ENCODE measurements at regions not wholly inside any gene's neighbourhood (a gene's known extent, or its start where the extent isn't known, plus 50 kb on each side); places are given as distances from the start of the nearest gene placed in this dataset.

- Mint-ChIP-seq H3K4me3 (ENCODE audit: unreplicated experiment) (no peak overlapping the region), H3K27me3 (ENCODE audit: low read depth, unreplicated experiment) (no peaks in the 10 kb centered on the region), H3K4me1 (ENCODE audit: low read depth, unreplicated experiment) (peaks cover 3% of the 10 kb centered on the region), H3K9me3 (ENCODE audit: unreplicated experiment) (no peaks in the 10 kb centered on the region), H3K36me3 (ENCODE audit: low read depth, unreplicated experiment) (no peaks in the 10 kb centered on the region), H3K27ac (ENCODE audit: unreplicated experiment) (no peak overlapping the region)
- H3K4me2 ChIP-seq (ENCODE audit: low read length), result no peak overlapping the region
- H3K79me2 ChIP-seq (ENCODE audit: insufficient read depth, low read length), result no peaks in the 10 kb centered on the region
- H3K27me3 ChIP-seq (ENCODE audit: insufficient read depth, low read length), result no peaks in the 10 kb centered on the region
- H2AFZ ChIP-seq (ENCODE audit: low read depth, low read length), result no peak overlapping the region
- TF ChIP-seq EZH2 (IDR thresholded peaks at IDR 0.05; ENCODE audit: insufficient read depth, low read length) (no peak), CTCF (IDR thresholded peaks at IDR 0.05; ENCODE audit: insufficient read depth, low read depth, low read length) (no peak)
- H3K4me1 ChIP-seq (ENCODE audit: insufficient read depth, low read length), result no peaks in the 10 kb centered on the region
- DNase-seq (ENCODE audit: low read depth) (no peak), FAIRE-seq (no peak)
- H3K36me3 ChIP-seq (ENCODE audit: insufficient read depth, low read length), result no peaks in the 10 kb centered on the region
- no peaks in the 10 kb centered on the region for H3K9me3 ChIP-seq (ENCODE audit: insufficient read depth, low read depth, low read length)
- H3K27ac ChIP-seq (ENCODE audit: low read depth, low read length), result no peak overlapping the region
- H4K20me1 ChIP-seq (ENCODE audit: insufficient read depth, low read length), result no peaks in the 10 kb centered on the region
- H3K9ac ChIP-seq (ENCODE audit: low read length), result no peak overlapping the region
- H3K4me3 ChIP-seq (ENCODE audit: insufficient read depth, low read depth, low read length), result no peak overlapping the region
Measured at GRCh38 chr4:126271292-126271691, 956.5 kb downstream of the FAT4 start.

- no peak overlapping the region for H3K27ac Mint-ChIP-seq (ENCODE audit: unreplicated experiment)
- Histone ChIP-seq H3K4me2 (ENCODE audit: low read length) (no peak overlapping the region), H3K4me3 (ENCODE audit: insufficient read depth, low read depth, low read length) (no peak overlapping the region), H2AFZ (ENCODE audit: low read depth, low read length) (no peak overlapping the region), H3K9me3 (ENCODE audit: insufficient read depth, low read depth, low read length) (no peaks in the 10 kb centered on the region), H3K4me1 (ENCODE audit: insufficient read depth, low read length) (no peaks in the 10 kb centered on the region), H3K79me2 (ENCODE audit: insufficient read depth, low read length) (no peaks in the 10 kb centered on the region), H3K27ac (ENCODE audit: low read depth, low read length) (no peak overlapping the region), H4K20me1 (ENCODE audit: insufficient read depth, low read length) (no peaks in the 10 kb centered on the region), H3K9ac (ENCODE audit: low read length) (no peak overlapping the region), H3K27me3 (ENCODE audit: insufficient read depth, low read length) (no peaks in the 10 kb centered on the region), H3K36me3 (ENCODE audit: insufficient read depth, low read length) (no peaks in the 10 kb centered on the region)
- H3K27me3 Mint-ChIP-seq (ENCODE audit: low read depth, unreplicated experiment), result no peaks in the 10 kb centered on the region
- no peak overlapping the region for H3K4me3 Mint-ChIP-seq (ENCODE audit: unreplicated experiment)
- TF ChIP-seq CTCF (IDR thresholded peaks at IDR 0.05; ENCODE audit: insufficient read depth, low read depth, low read length), result no peak
- no peak for TF ChIP-seq EZH2 (IDR thresholded peaks at IDR 0.05; ENCODE audit: insufficient read depth, low read length)
- FAIRE-seq (no peak), DNase-seq (ENCODE audit: low read depth) (no peak)
- no peaks in the 10 kb centered on the region for H3K4me1 Mint-ChIP-seq (ENCODE audit: low read depth, unreplicated experiment)
- no peaks in the 10 kb centered on the region for H3K36me3 Mint-ChIP-seq (ENCODE audit: low read depth, unreplicated experiment)
- H3K9me3 Mint-ChIP-seq (ENCODE audit: unreplicated experiment), result no peaks in the 10 kb centered on the region
Measured at GRCh38 chr4:126273746-126274145, 959.0 kb downstream of the FAT4 start.

- no peak overlapping the region for H3K4me2 ChIP-seq (ENCODE audit: low read length)
- no peaks in the 10 kb centered on the region for H3K36me3 ChIP-seq (ENCODE audit: insufficient read depth, low read length)
- no peak overlapping the region for H3K9ac ChIP-seq (ENCODE audit: low read length)
- no peak overlapping the region for H2AFZ ChIP-seq (ENCODE audit: low read depth, low read length)
- Mint-ChIP-seq H3K27me3 (ENCODE audit: low read depth, unreplicated experiment) (no peaks in the 10 kb centered on the region), H3K4me1 (ENCODE audit: low read depth, unreplicated experiment) (no peaks in the 10 kb centered on the region), H3K9me3 (ENCODE audit: unreplicated experiment) (no peaks in the 10 kb centered on the region), H3K36me3 (ENCODE audit: low read depth, unreplicated experiment) (no peaks in the 10 kb centered on the region), H3K27ac (ENCODE audit: unreplicated experiment) (no peak overlapping the region), H3K4me3 (ENCODE audit: unreplicated experiment) (no peak overlapping the region)
- no peaks in the 10 kb centered on the region for H3K4me1 ChIP-seq (ENCODE audit: insufficient read depth, low read length)
- H3K27me3 ChIP-seq (ENCODE audit: insufficient read depth, low read length), result no peaks in the 10 kb centered on the region
- FAIRE-seq (no peak), DNase-seq (ENCODE audit: low read depth) (no peak)
- H4K20me1 ChIP-seq (ENCODE audit: insufficient read depth, low read length), result no peaks in the 10 kb centered on the region
- H3K4me3 ChIP-seq (ENCODE audit: insufficient read depth, low read depth, low read length), result no peak overlapping the region
- TF ChIP-seq EZH2 (IDR thresholded peaks at IDR 0.05; ENCODE audit: insufficient read depth, low read length) (no peak), CTCF (IDR thresholded peaks at IDR 0.05; ENCODE audit: insufficient read depth, low read depth, low read length) (no peak)
- no peaks in the 10 kb centered on the region for H3K9me3 ChIP-seq (ENCODE audit: insufficient read depth, low read depth, low read length)
- H3K79me2 ChIP-seq (ENCODE audit: insufficient read depth, low read length), result no peaks in the 10 kb centered on the region
- H3K27ac ChIP-seq (ENCODE audit: low read depth, low read length), result no peak overlapping the region
Measured at GRCh38 chr4:126291886-126292285, 977.1 kb downstream of the FAT4 start.
